ENCODE measurements at regions not wholly inside any gene's neighbourhood (a gene's known extent, or its start where the extent isn't known, plus 50 kb on each side); places are given as distances from the start of the nearest gene placed in this dataset. TPM values are rescaled to one million over a fixed set of nuclear protein-coding genes. Genes with fewer than 3 reads are reported as not detected.

DNA sequence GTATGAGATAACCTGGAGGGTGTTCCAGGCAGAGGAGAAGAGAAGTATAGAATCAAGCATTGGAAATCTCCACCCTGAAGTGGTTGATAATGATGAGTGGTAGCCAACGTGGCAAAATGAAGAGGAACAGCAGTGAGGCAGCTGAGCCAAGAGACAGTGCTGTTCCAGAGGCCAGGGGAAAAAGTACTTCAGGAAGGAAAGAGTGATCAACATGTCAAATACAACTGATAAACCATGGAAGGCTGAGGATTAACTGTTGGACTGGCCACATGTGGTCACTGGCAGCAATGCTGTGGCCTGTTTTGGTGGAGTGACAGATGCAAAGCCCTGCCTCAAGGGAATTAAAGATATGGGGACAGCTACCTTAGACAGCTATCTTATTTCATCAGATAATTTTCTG is 51.9 kb upstream of the RMP24 start:
- Mint-ChIP-seq H3K9me3 (no peaks in the 10 kb centered on the region), H3K27me3 (ENCODE audit: insufficient read depth) (peaks cover 13% of the 10 kb centered on the region), H3K27ac (no peak overlapping the region), H3K4me1 (ENCODE audit: low read depth) (no peaks in the 10 kb centered on the region), H3K4me3 (no peak overlapping the region), H3K36me3 (ENCODE audit: low read depth) (no peaks in the 10 kb centered on the region)
- TF ChIP-seq, protein P1, sequence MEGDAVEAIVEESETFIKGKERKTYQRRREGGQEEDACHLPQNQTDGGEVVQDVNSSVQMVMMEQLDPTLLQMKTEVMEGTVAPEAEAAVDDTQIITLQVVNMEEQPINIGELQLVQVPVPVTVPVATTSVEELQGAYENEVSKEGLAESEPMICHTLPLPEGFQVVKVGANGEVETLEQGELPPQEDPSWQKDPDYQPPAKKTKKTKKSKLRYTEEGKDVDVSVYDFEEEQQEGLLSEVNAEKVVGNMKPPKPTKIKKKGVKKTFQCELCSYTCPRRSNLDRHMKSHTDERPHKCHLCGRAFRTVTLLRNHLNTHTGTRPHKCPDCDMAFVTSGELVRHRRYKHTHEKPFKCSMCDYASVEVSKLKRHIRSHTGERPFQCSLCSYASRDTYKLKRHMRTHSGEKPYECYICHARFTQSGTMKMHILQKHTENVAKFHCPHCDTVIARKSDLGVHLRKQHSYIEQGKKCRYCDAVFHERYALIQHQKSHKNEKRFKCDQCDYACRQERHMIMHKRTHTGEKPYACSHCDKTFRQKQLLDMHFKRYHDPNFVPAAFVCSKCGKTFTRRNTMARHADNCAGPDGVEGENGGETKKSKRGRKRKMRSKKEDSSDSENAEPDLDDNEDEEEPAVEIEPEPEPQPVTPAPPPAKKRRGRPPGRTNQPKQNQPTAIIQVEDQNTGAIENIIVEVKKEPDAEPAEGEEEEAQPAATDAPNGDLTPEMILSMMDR (IDR thresholded peaks at IDR 0.05), result no peak
- no peak for DNase-seq

Small RNA genes in the stretch of these regions (microRNA-seq; reads per million reads assigned to microRNA genes)
- not detected for gene MIR187
